ENCODE measurements at regions not wholly inside any gene's neighbourhood (a gene's known extent, or its start where the extent isn't known, plus 50 kb on each side); places are given as distances from the start of the nearest gene placed in this dataset.
A peak's percentile ranks its signal among the peaks of the same experiment; 100 is the strongest.

DNA sequence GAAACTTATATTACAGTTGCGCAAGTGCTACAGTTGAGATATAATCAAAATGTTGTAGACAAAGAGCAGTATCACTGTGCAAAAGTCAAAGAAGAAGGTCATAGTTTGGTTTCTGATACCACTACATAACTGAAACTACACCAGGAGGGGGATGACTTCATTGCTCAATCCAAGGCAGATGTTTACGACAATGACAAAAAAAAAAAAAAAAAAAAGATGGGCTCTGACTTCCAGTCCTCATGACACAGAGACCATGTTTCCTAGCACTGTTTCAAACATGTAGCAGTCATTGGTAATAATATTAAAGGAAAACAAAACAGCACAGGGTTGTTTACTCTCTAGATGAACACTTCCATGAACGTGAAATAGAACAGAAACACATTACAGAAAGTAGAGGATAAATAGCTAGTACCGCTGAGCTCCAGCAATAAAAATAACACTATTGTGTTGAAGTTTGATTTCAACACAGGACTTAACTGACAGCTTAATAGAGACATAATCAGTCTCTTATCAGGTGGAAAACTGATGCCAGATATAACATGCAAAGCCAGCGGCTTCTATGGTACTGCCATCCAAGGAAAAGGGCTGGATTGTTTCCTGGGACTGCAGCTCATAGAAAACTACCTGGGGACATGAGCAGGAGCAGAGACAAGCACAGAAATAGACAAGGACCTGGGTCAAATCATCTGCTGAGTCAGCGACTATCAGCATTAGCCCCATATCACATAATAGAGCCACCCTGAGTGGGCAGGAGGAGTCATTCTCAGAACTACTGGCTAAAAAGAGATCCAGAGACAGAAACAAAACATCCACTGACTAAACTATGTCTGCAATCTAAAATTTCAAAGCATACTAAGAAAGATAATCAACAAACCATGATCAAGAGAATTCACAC, 463.6 kb upstream of the SOX9 start:
- Histone ChIP-seq H3K4ac (ENCODE audit: low read depth, low read length) (no peak overlapping the region), H3K27ac (ENCODE audit: insufficient read depth, low read length) (no peak overlapping the region), H3K9ac (ENCODE audit: low read depth, low read length) (no peak overlapping the region), H3K23ac (ENCODE audit: low read depth, low read length) (no peak overlapping the region), H2BK5ac (ENCODE audit: low read depth, low read length, poor library complexity, severe bottlenecking) (no peak overlapping the region), H3K9me1 (ENCODE audit: insufficient read depth, low read length) (no peaks in the 10 kb centered on the region), H3K4me3 (ENCODE audit: insufficient read depth, low read depth, low read length) (no peak overlapping the region), H3K18ac (ENCODE audit: low read depth, low read length) (no peak overlapping the region), H3K27me3 (ENCODE audit: control insufficient read depth, insufficient read depth, low read length) (no peaks in the 10 kb centered on the region), H3K56ac (ENCODE audit: extremely low read depth, insufficient read depth, low read length) (no peak overlapping the region), H3K4me1 (ENCODE audit: control insufficient read depth, insufficient read depth, low read length) (no peaks in the 10 kb centered on the region), H2AK9ac (replicated peaks; ENCODE audit: low read depth, low read length, poor library complexity) (no peak overlapping the region), H2AK5ac (ENCODE audit: low read depth, low read length) (no peak overlapping the region), H3K9me3 (ENCODE audit: control insufficient read depth, insufficient read depth, low read length) (peaks cover 3% of the 10 kb centered on the region; the same call in 1 of the 2 replicates), H3K14ac (replicated peaks; ENCODE audit: low read depth, low read length) (no peak overlapping the region), H2BK20ac (ENCODE audit: low read depth, low read length) (no peak overlapping the region), H4K91ac (ENCODE audit: insufficient read depth, low read depth, low read length) (no peak overlapping the region), H2BK15ac (ENCODE audit: low read depth, low read length) (no peak overlapping the region), H4K20me1 (ENCODE audit: insufficient read depth, low read length) (no peaks in the 10 kb centered on the region), H3K79me1 (ENCODE audit: low read depth in 1 of 2, low read length in 2 of 2) (no peaks in the 10 kb centered on the region), H2AFZ (replicated peaks; ENCODE audit: low read length, poor library complexity) (no peak overlapping the region), H3K36me3 (ENCODE audit: control insufficient read depth, insufficient read depth, low read length) (no peaks in the 10 kb centered on the region), H2BK120ac (ENCODE audit: low read depth, low read length) (no peak overlapping the region), H4K5ac (ENCODE audit: low read depth, low read length) (no peak overlapping the region), H4K8ac (ENCODE audit: low read depth in 2 of 2, low read length in 2 of 2) (no peak overlapping the region), H3K4me2 (ENCODE audit: low read depth, low read length) (no peak overlapping the region)
- TF ChIP-seq BHLHE40 (IDR thresholded peaks at IDR 0.05; ENCODE audit: low read depth, low read length): no peak
- TF ChIP-seq MXI1 (IDR thresholded peaks at IDR 0.05; ENCODE audit: borderline replicate concordance, low read depth, low read length): no peak
- TF ChIP-seq POLR2A (IDR thresholded peaks at IDR 0.05; ENCODE audit: low read depth, low read length): no peak
- peak; percentile 23; the same call in 1 of the 2 replicates for TF ChIP-seq CEBPB (IDR thresholded peaks at IDR 0.05; ENCODE audit: low read depth, low read length)
- peak; percentile 95 for TF ChIP-seq MAFK (IDR thresholded peaks at IDR 0.05; ENCODE audit: low read depth, low read length)
- TF ChIP-seq, protein P1, sequence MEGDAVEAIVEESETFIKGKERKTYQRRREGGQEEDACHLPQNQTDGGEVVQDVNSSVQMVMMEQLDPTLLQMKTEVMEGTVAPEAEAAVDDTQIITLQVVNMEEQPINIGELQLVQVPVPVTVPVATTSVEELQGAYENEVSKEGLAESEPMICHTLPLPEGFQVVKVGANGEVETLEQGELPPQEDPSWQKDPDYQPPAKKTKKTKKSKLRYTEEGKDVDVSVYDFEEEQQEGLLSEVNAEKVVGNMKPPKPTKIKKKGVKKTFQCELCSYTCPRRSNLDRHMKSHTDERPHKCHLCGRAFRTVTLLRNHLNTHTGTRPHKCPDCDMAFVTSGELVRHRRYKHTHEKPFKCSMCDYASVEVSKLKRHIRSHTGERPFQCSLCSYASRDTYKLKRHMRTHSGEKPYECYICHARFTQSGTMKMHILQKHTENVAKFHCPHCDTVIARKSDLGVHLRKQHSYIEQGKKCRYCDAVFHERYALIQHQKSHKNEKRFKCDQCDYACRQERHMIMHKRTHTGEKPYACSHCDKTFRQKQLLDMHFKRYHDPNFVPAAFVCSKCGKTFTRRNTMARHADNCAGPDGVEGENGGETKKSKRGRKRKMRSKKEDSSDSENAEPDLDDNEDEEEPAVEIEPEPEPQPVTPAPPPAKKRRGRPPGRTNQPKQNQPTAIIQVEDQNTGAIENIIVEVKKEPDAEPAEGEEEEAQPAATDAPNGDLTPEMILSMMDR (conservative IDR thresholded peaks at IDR 0.05; ENCODE audit: low read depth, low read length): no peak
- intact Hi-C loops (cut with micrococcal nuclease) (no loop called here), dilution Hi-C loops (cut with HindIII; ENCODE audit: low sequenced_read_pairs, unreplicated experiment) (no loop called here), in situ Hi-C loops (cut with MboI; ENCODE audit: low sequenced_read_pairs) (no loop called here)
- CTCF ChIA-PET: interaction anchor here (0.6 kb wide), 1 partner anchor 23 kb away, joined by 5 read pairs; no protein-coding TSS in a partner anchor
- ATAC-seq (ENCODE audit: low read depth) (no peak), DNase-seq (no peak)
- POLR2A ChIA-PET (ENCODE audit: unreplicated experiment): no interaction called here
- BruUV-seq (replicated peaks): no TSS peak
- no CpG with 5 or more reads among the region's 6 CpGs for WGBS, 2 experiments (ENCODE audit: extremely low coverage in 2 of 2, insufficient read length in 1 of 2)

Data from IMR-90 (cell line).